Vagina (tissue), 2 donors: ENCODE measurements at regions not wholly inside any gene's neighbourhood (a gene's known extent, or its start where the extent isn't known, plus 50 kb on each side); places are given as distances from the start of the nearest gene placed in this dataset.

ENCODE experiments used
- POLR2AphosphoS5 ChIP-seq, 2 donors: sonication (generic); formaldehyde crosslinking; IDR thresholded peaks; one replicate each; pipeline ENCODE4 v1.9.0; 2017; ENCODE audit warnings: antibody characterized with exemption in 2 of 2, mild to moderate bottlenecking in 2 of 2, low read depth in 1 of 2; ENCODE audit not compliant: insufficient read depth in 1 of 2
- TF ChIP-seq, protein P1 (sequence below), 3 experiments: fragments of 450-650 bp in 2 of 3; fragments of 200-600 bp in 1 of 3; sonication (generic) in 1 of 3; IDR thresholded peaks; one replicate each; pipeline ENCODE4 v1.5.1; 2017 to 2019; ENCODE audit warnings: antibody characterized with exemption in 3 of 3, mild to moderate bottlenecking in 2 of 3, moderate library complexity in 2 of 3

GRCh38 chr5:124986667-124987066, 240.2 kb upstream of the ZNF608 start:
- TF ChIP-seq, protein P1, sequence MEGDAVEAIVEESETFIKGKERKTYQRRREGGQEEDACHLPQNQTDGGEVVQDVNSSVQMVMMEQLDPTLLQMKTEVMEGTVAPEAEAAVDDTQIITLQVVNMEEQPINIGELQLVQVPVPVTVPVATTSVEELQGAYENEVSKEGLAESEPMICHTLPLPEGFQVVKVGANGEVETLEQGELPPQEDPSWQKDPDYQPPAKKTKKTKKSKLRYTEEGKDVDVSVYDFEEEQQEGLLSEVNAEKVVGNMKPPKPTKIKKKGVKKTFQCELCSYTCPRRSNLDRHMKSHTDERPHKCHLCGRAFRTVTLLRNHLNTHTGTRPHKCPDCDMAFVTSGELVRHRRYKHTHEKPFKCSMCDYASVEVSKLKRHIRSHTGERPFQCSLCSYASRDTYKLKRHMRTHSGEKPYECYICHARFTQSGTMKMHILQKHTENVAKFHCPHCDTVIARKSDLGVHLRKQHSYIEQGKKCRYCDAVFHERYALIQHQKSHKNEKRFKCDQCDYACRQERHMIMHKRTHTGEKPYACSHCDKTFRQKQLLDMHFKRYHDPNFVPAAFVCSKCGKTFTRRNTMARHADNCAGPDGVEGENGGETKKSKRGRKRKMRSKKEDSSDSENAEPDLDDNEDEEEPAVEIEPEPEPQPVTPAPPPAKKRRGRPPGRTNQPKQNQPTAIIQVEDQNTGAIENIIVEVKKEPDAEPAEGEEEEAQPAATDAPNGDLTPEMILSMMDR (IDR thresholded peaks at IDR 0.05), result no peak
- no peak for TF ChIP-seq POLR2AphosphoS5 (IDR thresholded peaks at IDR 0.05; ENCODE audit: insufficient read depth in 1 of 2, low read depth in 1 of 2)
